HG02759 (cell line): ENCODE measurements at regions not wholly inside any gene's neighbourhood (a gene's known extent, or its start where the extent isn't known, plus 50 kb on each side); places are given as distances from the start of the nearest gene placed in this dataset.

Source experiments
- ATAC-seq: cut with Tn5 transposase; IDR thresholded peaks from one replicate; pipeline ENCODE4 v1.9.1; 2021; ENCODE audit warnings: mild to moderate bottlenecking, moderate library complexity; ENCODE audit not compliant: unreplicated experiment

GRCh38 chr10:3493621-3494020, 291.4 kb downstream of the KLF6 start:
- ATAC-seq: no peak

- no peak for ATAC-seq
Measured at GRCh38 chr10:3491571-3491970, 293.4 kb downstream of the KLF6 start.

GRCh38 chr10:3487228-3487627, 297.8 kb downstream of the KLF6 start:
- ATAC-seq: no peak

GRCh38 chr10:3486346-3487065, 298.5 kb downstream of the KLF6 start:
- no peak for ATAC-seq

- peak; percentile 47 for ATAC-seq
Measured at GRCh38 chr10:3485057-3485686, 299.8 kb downstream of the KLF6 start.

GRCh38 chr10:3484306-3485056, 300.5 kb downstream of the KLF6 start:
- ATAC-seq: peak; percentile 89

- no peak for ATAC-seq
Measured at GRCh38 chr10:3482200-3482993, 302.6 kb downstream of the KLF6 start.

GRCh38 chr10:3481496-3481895, 303.5 kb downstream of the KLF6 start:
- no peak for ATAC-seq

GRCh38 chr10:3480990-3481315, 304.1 kb downstream of the KLF6 start:
- ATAC-seq: no peak

GRCh38 chr10:3480281-3480989, 304.6 kb downstream of the KLF6 start:
- ATAC-seq: no peak

- ATAC-seq: no peak
Measured at GRCh38 chr10:3478632-3479240, 306.2 kb upstream of the PITRM1 start.

GRCh38 chr10:3478153-3478552, 305.6 kb upstream of the PITRM1 start:
- peak; percentile 61 for ATAC-seq

GRCh38 chr10:3477683-3478082, 305.1 kb upstream of the PITRM1 start:
- peak; percentile 54 for ATAC-seq

- ATAC-seq: no peak
Measured at GRCh38 chr10:3476640-3477448, 304.3 kb upstream of the PITRM1 start.

GRCh38 chr10:3476186-3476585, 303.6 kb upstream of the PITRM1 start:
- ATAC-seq: no peak

GRCh38 chr10:3475367-3475766, 302.8 kb upstream of the PITRM1 start:
- ATAC-seq: no peak

- no peak for ATAC-seq
Measured at GRCh38 chr10:3474266-3474665, 301.7 kb upstream of the PITRM1 start.

- ATAC-seq: no peak
Measured at GRCh38 chr10:3473271-3473670, 300.7 kb upstream of the PITRM1 start.

GRCh38 chr10:3472287-3473051, 299.9 kb upstream of the PITRM1 start:
- ATAC-seq: no peak
